Stimulated activated CD8-positive, alpha-beta memory T cell treated with anti-CD3 and anti-CD28 coated beads, Interleukin-15, amount 100 ng/mL, for 48 hours (primary cell): ENCODE measurements at regions not wholly inside any gene's neighbourhood (a gene's known extent, or its start where the extent isn't known, plus 50 kb on each side); places are given as distances from the start of the nearest gene placed in this dataset.
A peak's percentile ranks its signal among the peaks of the same experiment; 100 is the strongest.
"Not testable (repeated sequence)": the region's sequence is repeated elsewhere in the genome, so short reads cannot be mapped to it uniquely, and the experiment has no call there.

Experiments
- DNase-seq, 2 donors: peaks; one replicate each; pipeline ENCODE4 v3.0.0-alpha.2; 2020; ENCODE audit warnings: low read depth in 2 of 2

- DNase-seq: peak; percentile 56 to 59
These were observed 5455.9 kb upstream of the TPTE start for GRCh38 chr21:5065240-5066211.

GRCh38 chr21:5066682-5067251 lies 5454.6 kb upstream of the TPTE start:
- DNase-seq: not testable (repeated sequence)

GRCh38 chr21:5067326-5068048 lies 5453.9 kb upstream of the TPTE start:
- DNase-seq: not testable (repeated sequence)

GRCh38 chr21:5068649-5069048 lies 5452.7 kb upstream of the TPTE start:
- not testable (repeated sequence) for DNase-seq

GRCh38 chr21:5071180-5071579 lies 5450.2 kb upstream of the TPTE start:
- not testable (repeated sequence) for DNase-seq

- DNase-seq: not testable (repeated sequence)
These were observed 5444.5 kb upstream of the TPTE start for GRCh38 chr21:5076854-5077253.

- DNase-seq: not testable (repeated sequence)
These were observed 5442.0 kb upstream of the TPTE start for GRCh38 chr21:5079361-5079760.

GRCh38 chr21:5080015-5080414 lies 5441.4 kb upstream of the TPTE start:
- not testable (repeated sequence) for DNase-seq

GRCh38 chr21:5084246-5084645 lies 5437.1 kb upstream of the TPTE start:
- not testable (repeated sequence) for DNase-seq

GRCh38 chr21:5085456-5085855 lies 5435.9 kb upstream of the TPTE start:
- not testable (repeated sequence) for DNase-seq

GRCh38 chr21:5086416-5086815 lies 5435.0 kb upstream of the TPTE start:
- DNase-seq: not testable (repeated sequence)

GRCh38 chr21:5088820-5089219 lies 5432.6 kb upstream of the TPTE start:
- not testable (repeated sequence) for DNase-seq

- DNase-seq: not testable (repeated sequence)
These were observed 5431.8 kb upstream of the TPTE start for GRCh38 chr21:5089399-5090089.

- not testable (repeated sequence) for DNase-seq
These were observed 5431.0 kb upstream of the TPTE start for GRCh38 chr21:5090132-5091079.

- DNase-seq: not testable (repeated sequence)
These were observed 5430.1 kb upstream of the TPTE start for GRCh38 chr21:5091274-5091673.

GRCh38 chr21:5095628-5096027 lies 5425.8 kb upstream of the TPTE start:
- not testable (repeated sequence) for DNase-seq

GRCh38 chr21:5098010-5098743 lies 5423.2 kb upstream of the TPTE start:
- DNase-seq: not testable (repeated sequence)

- DNase-seq: not testable (repeated sequence)
These were observed 5420.7 kb upstream of the TPTE start for GRCh38 chr21:5100604-5101174.

- peak; percentile 67 to 70 for DNase-seq
These were observed 5419.6 kb upstream of the TPTE start for GRCh38 chr21:5101749-5102148.
